ENCODE measurements at regions not wholly inside any gene's neighbourhood (a gene's known extent, or its start where the extent isn't known, plus 50 kb on each side); places are given as distances from the start of the nearest gene placed in this dataset.
"Not testable (repeated sequence)": the region's sequence is repeated elsewhere in the genome, so short reads cannot be mapped to it uniquely, and the experiment has no call there.

DNA sequence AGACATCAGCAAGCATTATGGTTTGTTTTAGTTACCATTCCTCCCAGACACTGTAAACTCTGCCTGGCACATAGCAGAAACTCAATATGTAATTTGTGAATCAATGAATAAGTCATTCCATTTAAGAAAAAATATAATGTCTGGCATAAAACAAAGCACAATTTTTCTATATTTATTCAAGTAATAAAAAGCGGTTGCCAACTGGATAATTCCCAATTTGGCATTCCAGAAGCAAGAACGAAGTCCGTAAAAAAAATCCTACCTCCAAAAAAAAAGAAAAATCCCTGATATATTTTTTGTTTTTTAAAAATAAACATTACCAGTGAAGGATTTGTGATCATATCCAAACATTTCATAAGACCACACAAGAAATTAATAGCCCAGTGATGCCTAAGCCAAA is 351.3 kb upstream of the LRRTM4 start:
- no peaks in the 10 kb centered on the region for H3K9me3 ChIP-seq
- no peak overlapping the region for H3K27ac ChIP-seq
- no peaks in the 10 kb centered on the region for H3K4me1 ChIP-seq
- no peaks in the 10 kb centered on the region for H3K36me3 ChIP-seq
- 61 to 67% methylated on average over 3 of the region's 3 CpGs for WGBS, 2 donors (ENCODE audit: low coverage in 1 of 2)
- no peak for DNase-seq
- in situ Hi-C loops (cut with MboI; ENCODE audit: low pct_ligation_motif_present in 1 of 4, low pct_unique_long_range_greater_than_20kb in 1 of 4, low sequenced_read_pairs in 3 of 4) (no loop called here), intact Hi-C loops (cut with DNase I; ENCODE audit: low total_unique reads) (no loop called here)
- H3K4me3 ChIP-seq, result no peak overlapping the region
- no peaks in the 10 kb centered on the region for H3K27me3 ChIP-seq
- no peak for TF ChIP-seq POLR2AphosphoS5 (IDR thresholded peaks at IDR 0.05)
- no peak for TF ChIP-seq POLR2A (IDR thresholded peaks at IDR 0.05)
- TF ChIP-seq, protein P1, sequence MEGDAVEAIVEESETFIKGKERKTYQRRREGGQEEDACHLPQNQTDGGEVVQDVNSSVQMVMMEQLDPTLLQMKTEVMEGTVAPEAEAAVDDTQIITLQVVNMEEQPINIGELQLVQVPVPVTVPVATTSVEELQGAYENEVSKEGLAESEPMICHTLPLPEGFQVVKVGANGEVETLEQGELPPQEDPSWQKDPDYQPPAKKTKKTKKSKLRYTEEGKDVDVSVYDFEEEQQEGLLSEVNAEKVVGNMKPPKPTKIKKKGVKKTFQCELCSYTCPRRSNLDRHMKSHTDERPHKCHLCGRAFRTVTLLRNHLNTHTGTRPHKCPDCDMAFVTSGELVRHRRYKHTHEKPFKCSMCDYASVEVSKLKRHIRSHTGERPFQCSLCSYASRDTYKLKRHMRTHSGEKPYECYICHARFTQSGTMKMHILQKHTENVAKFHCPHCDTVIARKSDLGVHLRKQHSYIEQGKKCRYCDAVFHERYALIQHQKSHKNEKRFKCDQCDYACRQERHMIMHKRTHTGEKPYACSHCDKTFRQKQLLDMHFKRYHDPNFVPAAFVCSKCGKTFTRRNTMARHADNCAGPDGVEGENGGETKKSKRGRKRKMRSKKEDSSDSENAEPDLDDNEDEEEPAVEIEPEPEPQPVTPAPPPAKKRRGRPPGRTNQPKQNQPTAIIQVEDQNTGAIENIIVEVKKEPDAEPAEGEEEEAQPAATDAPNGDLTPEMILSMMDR (IDR thresholded peaks at IDR 0.05), result no peak
- TF ChIP-seq EP300 (IDR thresholded peaks at IDR 0.05; ENCODE audit: low read depth), result no peak

DNA sequence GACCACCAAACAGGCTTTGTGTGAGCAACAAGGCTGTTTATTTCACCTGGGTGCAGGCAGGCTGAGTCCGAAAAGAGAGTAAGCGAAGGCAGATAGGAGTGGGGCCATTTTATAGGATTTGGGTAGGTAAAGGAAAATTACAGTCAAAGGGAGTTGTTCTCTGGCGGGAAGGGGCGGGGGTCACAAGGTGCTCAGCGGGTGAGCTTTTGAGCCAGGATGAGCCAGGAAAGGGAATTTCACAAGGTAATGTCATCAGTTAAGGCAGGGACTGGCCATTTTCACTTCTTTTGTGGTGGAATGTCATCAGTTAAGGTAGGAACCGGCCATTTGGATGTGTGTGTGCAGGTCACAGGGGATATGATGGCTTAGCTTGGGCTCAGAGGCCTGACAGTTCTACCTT is 378.0 kb upstream of the LRRTM4 start:
- H3K4me1 ChIP-seq; DNase-seq; intact Hi-C loops (cut with DNase I; ENCODE audit: low total_unique reads); H3K27ac ChIP-seq; H3K36me3 ChIP-seq; H3K4me3 ChIP-seq; H3K9me3 ChIP-seq; H3K27me3 ChIP-seq; in situ Hi-C loops (cut with MboI; ENCODE audit: low pct_ligation_motif_present in 1 of 4, low pct_unique_long_range_greater_than_20kb in 1 of 4, low sequenced_read_pairs in 3 of 4): not testable (repeated sequence)
- 88 to 92% methylated on average over 6 of the region's 6 CpGs for WGBS, 2 donors (ENCODE audit: low coverage in 1 of 2)

DNA sequence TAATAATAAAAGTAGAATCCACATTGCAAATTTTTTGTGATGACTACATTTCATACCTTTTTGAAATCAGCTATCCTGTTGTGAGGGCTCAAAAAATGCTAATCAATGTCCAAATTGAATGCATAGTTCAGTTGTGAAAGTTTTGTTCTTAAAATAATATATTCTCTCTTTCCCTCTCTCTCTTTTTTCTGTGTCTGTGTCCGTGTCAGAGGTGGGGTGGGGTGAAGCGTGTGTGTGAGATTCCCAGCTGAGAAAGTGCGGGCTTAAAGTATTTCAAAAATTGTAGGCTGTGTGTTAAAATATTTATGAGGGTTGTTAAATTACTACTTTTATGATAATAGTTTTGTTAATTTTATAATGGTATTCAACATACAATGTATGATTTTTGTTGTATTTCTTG is 388.0 kb upstream of the LRRTM4 start:
- 63 to 67% methylated on average over 3 of the region's 3 CpGs for WGBS, 2 donors (ENCODE audit: low coverage in 1 of 2)
- Histone ChIP-seq H3K4me3 (no peak overlapping the region), H3K36me3 (no peaks in the 10 kb centered on the region), H3K27ac (no peak overlapping the region), H3K4me1 (no peaks in the 10 kb centered on the region), H3K9me3 (no peaks in the 10 kb centered on the region), H3K27me3 (no peaks in the 10 kb centered on the region)
- intact Hi-C loops (cut with DNase I; ENCODE audit: low total_unique reads), result no loop called here
- TF ChIP-seq POLR2A (IDR thresholded peaks at IDR 0.05) (no peak), POLR2AphosphoS5 (IDR thresholded peaks at IDR 0.05) (no peak), EP300 (IDR thresholded peaks at IDR 0.05; ENCODE audit: low read depth) (no peak)
- TF ChIP-seq, protein P1 (IDR thresholded peaks at IDR 0.05), result no peak
- no peak for DNase-seq
- in situ Hi-C loops (cut with MboI; ENCODE audit: low pct_ligation_motif_present in 1 of 4, low pct_unique_long_range_greater_than_20kb in 1 of 4, low sequenced_read_pairs in 3 of 4), result no loop called here

DNA sequence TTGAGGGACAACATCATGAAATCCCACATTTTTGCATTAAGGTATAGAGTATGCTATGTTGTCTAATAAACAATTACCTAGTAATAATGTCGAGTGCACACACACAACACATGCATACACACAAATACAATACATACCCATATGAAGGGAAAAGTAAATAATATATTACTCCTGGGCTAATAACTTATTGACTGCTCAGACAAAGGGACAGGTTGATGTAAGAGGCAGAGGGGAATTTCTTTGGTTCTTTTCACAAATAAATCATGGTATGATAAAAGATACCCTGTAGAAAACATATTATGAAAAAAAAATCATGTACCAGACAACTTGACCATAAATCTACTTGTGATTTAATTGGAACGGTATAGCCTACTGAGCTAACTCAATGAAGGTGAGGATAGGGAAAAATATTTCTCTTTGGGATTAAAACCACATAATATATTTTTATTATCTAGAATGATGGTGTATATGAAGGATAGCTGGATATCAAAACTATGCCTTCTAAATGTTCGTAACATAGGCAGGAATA is 398.7 kb upstream of the LRRTM4 start:
- in situ Hi-C loops (cut with MboI; ENCODE audit: low pct_ligation_motif_present in 1 of 4, low pct_unique_long_range_greater_than_20kb in 1 of 4, low sequenced_read_pairs in 3 of 4), result no loop called here
- WGBS, 2 donors (ENCODE audit: low coverage in 1 of 2), result 71 to 79% methylated on average over 3 of the region's 3 CpGs
- intact Hi-C loops (cut with DNase I; ENCODE audit: low total_unique reads), result no loop called here
- H3K27me3 ChIP-seq, result no peaks in the 10 kb centered on the region
- no peak for DNase-seq
- H3K4me1 ChIP-seq, result no peaks in the 10 kb centered on the region
- TF ChIP-seq, protein P1 (IDR thresholded peaks at IDR 0.05), result no peak
- H3K27ac ChIP-seq, result no peak overlapping the region
- no peaks in the 10 kb centered on the region for H3K9me3 ChIP-seq
- no peaks in the 10 kb centered on the region for H3K36me3 ChIP-seq
- H3K4me3 ChIP-seq, result no peak overlapping the region

DNA sequence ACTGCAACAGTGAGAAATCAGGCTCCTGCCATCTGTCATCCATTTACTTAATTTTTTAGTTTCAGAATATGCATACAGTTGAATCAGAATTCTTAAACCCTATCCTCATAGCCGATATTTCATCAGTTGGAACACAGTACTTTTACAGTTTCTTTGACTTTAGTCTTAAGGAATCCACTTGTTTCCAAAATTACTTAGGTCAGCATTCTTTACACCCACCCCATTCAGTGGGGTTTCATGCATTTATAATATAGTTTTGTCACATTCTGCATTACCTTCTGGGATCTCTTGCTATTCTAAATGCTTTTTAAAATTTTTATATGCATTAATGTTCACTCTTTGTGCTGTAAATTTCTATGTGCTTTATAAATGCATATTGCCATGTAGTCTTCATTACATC is 400.4 kb upstream of the LRRTM4 start:
- H3K36me3 ChIP-seq, result no peaks in the 10 kb centered on the region
- in situ Hi-C loops (cut with MboI; ENCODE audit: low pct_ligation_motif_present in 1 of 4, low pct_unique_long_range_greater_than_20kb in 1 of 4, low sequenced_read_pairs in 3 of 4), result no loop called here
- TF ChIP-seq POLR2AphosphoS5 (IDR thresholded peaks at IDR 0.05) (no peak), EP300 (IDR thresholded peaks at IDR 0.05; ENCODE audit: low read depth) (no peak)
- TF ChIP-seq, protein P1 (IDR thresholded peaks at IDR 0.05), result no peak
- DNase-seq, result no peak
- H3K9me3 ChIP-seq, result no peaks in the 10 kb centered on the region
- no peak overlapping the region for H3K4me3 ChIP-seq
- intact Hi-C loops (cut with DNase I; ENCODE audit: low total_unique reads), result no loop called here
- no peaks in the 10 kb centered on the region for H3K4me1 ChIP-seq
- no peaks in the 10 kb centered on the region for H3K27me3 ChIP-seq
- 75 to 76% methylated on average over 1 of the region's 1 CpG for WGBS, 2 donors (ENCODE audit: low coverage in 1 of 2)
- H3K27ac ChIP-seq, result no peak overlapping the region

Measured in transverse colon (tissue), 4 donors.